RKO (cell line): ENCODE measurements at regions not wholly inside any gene's neighbourhood (a gene's known extent, or its start where the extent isn't known, plus 50 kb on each side); places are given as distances from the start of the nearest gene placed in this dataset.
"Not testable (repeated sequence)": the region's sequence is repeated elsewhere in the genome, so short reads cannot be mapped to it uniquely, and the experiment has no call there.

Source experiments
- DNase-seq: peaks from one replicate; pipeline ENCODE4 v3.0.0-alpha.2; 2016; ENCODE audit warnings: low spot score

DNA sequence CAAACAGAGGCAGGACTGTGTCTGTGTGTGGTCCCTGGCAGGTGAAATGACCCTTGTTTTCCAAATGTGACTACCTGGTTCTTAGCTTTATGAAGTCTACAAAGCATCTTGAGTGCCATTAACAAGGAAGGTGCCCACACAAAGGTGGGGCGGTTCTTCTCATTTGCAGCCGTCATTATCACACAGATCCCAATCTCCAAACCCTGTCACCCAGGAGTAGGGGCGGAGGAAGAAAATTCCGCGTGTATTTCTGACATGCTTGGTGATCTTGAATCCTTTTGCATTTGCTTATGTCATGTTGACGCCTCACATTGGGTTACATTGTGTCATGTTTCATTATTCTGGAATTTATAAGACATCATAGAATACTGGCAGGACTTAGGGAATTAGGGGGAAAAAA is 277.3 kb downstream of the VRK1 start:
- DNase-seq = no peak

DNA sequence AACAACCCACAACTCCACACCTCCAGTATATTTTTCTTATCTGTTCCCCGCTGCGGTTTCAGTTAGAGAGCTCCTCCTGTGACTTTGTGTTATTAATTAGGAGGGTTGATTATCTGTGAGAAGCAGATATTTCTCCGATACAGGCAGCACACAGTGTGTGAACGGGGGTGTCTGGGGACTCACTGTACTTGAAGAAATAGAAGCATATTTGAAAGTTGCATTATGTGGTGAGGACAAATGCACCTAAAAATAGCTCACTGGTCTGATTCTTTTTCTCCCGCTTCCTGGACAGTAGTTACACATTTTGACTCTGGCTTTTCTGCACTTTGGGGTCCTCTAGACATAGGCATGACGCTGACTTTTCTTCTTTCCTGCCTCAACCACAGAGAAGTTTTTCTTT is 277.7 kb downstream of the VRK1 start:
- no peak for DNase-seq

DNA sequence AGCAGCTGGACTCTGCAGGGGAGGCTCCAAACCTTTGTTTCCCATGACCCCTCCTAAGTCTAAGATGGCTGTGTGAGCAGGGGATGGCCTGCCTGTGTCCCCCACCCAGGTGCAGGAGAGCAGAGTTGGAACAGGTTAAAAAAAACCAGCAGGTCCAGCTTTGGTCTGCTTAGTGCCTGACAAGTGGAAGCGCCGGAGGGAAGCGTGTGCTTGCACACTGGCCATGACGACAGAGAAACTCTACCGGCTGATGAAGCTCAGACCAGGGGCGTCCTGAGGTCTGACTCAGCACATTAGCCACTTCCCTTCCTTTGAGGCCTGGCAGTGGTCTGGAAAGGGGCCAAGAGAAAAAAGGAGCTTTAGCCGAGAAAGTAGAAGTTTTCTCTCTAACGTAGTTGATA is 280.1 kb downstream of the VRK1 start:
- peak; percentile 68 for DNase-seq

DNA sequence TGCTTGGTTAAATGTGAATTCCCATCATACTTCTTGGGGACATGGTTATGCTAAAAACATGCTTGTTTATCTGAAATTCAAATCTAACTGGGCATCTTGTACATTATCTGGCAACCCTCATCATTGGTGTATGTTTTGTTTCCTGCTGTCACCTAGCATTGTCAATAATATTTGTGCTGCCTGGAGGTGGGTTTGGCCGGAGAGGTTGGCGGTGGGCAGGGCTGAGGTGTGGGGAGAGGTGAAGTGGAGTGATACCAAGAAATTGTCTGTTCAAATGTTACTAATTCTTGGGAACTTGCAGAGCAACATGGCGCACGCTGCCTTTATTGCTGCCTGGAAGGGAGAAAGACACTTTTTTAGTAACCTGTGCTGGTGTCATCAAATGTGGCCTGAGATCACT is 280.5 kb downstream of the VRK1 start:
- DNase-seq = no peak

DNA sequence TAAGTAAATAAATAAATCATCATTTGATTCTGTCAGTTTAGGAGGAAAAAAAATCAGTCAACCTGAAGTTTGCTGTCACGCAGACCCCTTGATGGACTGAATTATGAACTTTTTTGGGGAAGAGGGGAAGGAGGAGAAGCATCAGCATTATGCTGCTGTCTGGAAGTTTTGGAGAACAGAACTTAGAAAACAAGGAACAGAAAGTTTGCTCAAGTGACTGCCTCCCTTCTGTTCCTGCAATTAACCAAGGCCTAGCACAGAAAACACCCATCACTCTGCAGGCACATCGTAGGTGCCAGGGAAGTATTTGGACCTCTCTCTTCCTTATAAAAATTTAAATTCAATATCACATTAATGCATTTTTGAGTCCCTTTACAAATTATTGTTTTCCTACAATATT is 283.8 kb downstream of the VRK1 start:
- DNase-seq = no peak

DNA sequence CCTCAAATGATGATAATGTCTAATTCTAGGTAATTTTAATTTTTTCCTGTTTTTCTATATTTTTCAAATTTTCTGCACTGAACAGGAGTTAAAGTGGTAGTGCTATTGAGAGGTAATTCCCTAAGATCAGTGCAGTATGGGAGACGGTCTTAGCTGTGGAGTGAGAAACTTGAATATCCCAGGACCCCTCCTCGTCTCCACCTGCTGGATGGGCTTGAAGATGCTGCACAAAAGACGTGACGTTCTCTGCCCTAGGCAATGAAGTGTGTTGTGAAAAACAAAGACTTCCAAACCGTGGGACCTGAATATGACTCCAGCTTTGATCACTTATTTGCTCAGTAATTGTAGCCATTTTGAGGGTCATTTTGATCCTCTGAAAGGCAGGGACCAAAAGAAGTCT is 298.1 kb downstream of the VRK1 start:
- no peak for DNase-seq

DNA sequence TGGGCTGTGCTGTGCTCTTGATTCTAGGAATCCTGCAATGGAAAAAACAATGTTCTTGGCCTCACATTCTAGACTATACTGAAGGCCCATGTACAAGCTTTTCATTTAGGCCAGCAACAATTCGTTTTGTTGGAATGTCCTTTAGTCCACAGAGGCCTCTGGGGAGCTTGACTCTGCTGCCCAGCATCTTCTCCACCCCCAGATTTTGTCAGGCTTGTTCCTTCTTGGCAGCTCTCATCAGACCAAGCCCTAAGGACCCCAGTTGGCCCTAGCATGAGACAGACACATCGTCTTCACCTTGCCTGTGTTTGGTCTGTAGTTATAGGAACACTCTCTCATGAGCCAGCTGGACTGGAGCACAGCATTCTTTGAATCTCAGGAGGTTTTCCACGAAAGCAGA is 300.1 kb downstream of the VRK1 start:
- DNase-seq = no peak

DNA sequence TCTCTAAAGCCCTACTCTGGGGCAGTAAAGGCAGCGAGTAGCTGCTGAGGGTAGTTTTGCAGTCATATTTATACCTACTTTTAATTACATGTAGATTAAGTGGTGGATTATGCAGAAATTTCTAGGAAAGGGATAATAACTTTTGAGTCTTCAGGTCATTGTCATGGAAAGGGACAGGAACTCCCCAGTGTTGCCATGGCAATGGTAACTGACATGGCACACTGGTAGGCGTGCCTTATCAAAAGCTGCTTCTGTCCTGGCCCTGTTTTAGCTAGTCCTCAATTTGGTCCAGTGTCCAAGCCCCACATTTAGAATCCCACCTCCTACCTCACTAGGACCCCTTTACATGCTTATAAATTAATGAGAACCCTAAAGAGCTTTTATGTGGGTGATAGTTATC is 303.1 kb downstream of the VRK1 start:
- no peak for DNase-seq

DNA sequence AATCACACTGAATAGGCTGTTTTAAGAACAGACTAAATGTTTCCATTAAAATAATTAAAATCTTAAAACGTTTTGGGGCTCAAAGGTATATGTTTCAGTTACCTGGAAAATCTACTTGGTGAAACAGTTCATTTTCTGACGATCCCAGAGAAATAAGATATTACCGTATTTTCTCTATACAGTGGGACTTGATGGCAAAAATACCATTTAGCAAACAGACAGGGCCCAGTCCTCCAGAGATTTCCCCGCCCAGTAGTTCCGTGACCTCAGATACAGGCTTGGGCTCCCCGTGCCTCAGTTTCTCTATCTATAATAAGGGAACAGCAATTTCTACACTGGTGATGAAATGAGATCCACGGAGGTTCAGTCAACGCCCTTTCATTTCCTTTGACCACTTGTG is 304.4 kb downstream of the VRK1 start:
- no peak for DNase-seq

DNA sequence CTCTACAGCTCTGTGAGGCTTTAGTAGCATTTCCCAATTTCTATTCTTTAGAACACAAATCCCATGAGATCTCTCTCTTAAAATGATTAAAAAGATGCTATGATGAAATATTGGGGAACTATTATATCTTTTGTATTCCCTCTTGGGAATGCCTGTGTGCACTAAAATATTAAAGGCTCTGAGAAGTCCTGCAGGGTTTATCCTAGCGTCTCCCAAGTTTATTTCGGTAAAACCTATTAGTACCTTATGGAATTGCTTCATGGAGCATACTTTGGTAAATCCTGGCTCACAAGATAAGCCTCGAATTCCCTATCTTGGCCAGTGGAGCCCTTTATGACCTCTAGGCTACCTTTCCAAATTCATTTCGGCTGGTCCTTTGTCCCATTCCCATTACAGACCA is 306.8 kb downstream of the VRK1 start:
- DNase-seq = no peak

DNA sequence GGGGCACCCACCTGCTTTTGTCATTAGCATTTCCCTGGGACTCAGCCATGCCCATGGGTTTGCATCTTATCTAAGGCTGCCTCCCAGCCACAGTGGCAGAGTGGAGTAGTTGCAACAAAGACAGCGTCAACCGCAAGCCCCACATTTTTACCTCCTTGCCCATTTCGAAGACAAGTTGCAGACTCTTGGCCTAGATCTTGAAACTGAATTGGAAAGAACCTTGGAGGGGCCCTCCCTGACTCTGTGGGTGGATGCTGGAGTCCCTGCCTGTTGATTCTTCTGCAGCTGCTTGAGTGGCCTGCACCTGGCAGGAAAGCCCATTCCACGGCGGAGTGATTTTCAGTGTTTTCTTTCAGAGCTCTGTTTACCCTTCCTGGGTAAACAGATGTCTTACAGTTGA is 309.0 kb downstream of the VRK1 start:
- DNase-seq = no peak

DNA sequence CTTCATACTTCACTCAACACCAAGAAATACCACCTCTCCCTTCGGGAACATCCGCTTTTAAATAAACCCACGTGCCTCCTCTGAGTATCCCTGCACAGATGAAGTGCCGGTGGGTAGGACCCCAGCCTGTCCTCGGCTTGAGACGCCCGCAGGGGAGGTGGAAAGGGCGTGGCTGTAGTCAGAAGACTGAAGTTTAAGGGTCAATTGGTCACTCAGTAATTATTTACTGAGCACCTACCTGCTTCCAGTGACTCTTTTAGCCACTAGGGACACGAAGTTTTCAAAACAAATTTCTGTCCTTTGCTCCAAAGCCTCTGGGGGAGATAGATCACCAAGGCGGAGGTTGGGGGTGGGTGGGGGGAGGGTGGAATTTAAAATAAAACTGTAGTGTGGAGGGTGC is 309.4 kb downstream of the VRK1 start:
- no peak for DNase-seq

DNA sequence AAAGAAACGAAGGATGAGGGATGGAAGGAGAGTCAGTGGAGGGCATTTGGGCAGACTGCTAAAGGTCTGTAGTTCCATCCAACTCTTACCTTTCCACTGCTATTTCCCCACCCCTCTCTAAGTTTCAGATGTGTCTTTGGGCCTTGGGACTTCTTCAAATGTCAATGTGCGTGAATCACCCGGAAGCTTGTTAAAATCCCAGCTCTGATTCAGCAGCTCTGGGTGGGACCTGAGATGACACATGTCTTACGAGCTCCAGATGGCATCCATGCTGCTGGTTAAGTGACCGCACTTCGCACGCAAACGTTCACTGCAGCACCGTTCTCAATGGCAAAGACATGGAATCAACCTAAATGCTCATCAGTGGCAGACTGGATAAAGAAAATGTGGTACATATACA is 309.9 kb downstream of the VRK1 start:
- DNase-seq = peak; percentile 36

DNA sequence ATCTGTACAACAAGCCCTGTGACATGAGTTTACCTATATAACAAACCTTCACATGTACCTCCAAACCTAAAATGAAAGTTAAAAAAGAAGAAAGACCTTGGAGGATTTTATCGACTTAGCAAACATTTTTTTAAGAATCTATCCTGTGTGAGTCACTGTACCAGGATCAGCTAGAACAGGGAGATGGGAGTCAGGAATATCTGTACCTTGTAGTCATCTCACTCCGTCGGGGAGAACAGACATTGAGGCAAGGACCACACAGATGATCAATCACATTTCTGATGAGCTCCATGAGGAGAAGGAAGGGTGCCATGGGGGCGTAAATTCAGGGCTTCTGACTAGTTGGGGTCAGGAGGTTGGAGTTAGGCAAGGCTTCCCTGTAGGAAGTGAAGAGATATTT is 310.6 kb downstream of the VRK1 start:
- DNase-seq = no peak

DNA sequence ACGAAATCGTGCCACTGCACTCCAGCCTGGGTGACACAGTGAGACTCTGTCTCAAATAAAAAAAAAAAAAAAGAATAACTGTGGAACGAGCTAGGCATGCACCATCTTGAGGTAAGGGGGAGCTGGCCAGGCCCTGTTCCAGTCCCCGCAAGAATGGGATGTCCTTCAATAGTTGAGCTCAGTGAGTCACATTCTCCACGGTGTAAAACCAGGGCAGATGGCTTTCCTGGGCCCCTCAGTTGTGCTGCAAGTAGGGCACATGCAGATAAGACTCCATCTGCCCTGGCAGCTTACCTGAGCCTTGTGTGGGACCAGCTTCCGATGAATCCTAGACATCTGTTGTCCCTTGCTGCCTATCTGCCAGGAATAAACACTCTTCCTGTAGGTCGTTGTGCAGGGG is 312.1 kb downstream of the VRK1 start:
- DNase-seq = no peak

DNA sequence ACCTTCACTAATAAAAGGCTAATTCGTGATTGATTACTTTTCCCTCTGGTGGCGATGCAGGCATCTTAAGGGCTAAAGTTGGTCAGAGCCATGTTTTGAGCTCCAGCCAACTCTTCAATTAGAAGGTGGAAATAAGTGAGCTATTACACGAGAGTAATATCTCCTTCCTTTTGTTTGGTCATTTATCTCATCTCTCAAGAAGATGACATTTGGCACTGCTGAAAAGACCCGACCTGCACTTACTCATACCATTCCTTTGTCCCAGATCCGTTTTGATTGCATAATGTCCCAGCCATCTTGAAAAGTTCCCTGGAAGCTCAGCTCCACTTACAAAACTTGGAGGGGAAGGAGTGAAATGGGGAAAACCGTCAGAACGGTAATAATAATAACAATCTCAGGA is 316.2 kb downstream of the VRK1 start:
- no peak for DNase-seq

DNA sequence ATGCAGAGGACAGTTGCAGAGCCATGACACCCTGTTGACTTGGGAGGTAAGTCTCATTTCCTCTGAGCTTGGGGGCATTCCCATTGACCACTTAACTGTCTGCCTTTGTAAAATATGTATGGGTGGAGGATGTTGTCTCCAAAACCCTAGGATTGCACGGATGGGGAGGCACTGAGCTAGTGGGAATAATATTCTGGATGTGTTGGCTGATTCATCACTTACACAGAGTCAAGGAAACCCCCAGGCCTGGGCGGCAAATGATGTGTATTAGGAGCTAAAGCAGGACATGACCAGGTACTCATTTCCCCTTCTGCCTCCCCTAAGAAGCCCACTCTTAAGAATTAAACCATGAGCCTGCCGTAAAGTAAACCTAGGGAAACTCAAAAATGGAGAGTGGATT is 319.4 kb downstream of the VRK1 start:
- no peak for DNase-seq

DNA sequence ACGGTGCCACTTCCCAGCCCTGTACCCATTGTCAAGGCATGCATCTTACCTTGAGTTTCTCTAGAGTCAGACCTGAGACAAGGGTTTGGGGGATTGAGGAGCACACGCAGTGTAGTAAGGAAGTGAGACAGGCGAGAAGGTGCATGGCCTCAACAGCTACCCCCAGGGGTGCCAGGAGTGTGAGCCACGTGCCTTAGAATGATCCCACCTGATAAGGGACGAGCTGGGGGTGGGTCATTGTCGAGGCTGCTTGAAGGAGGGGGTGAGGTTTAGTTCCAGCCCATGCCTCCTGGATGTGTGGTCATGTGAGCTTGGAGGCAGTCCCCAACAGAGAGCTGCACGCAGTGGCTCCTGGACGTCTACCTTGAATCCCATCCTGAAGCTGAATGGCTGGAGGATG is 320.5 kb downstream of the VRK1 start:
- no peak for DNase-seq

DNA sequence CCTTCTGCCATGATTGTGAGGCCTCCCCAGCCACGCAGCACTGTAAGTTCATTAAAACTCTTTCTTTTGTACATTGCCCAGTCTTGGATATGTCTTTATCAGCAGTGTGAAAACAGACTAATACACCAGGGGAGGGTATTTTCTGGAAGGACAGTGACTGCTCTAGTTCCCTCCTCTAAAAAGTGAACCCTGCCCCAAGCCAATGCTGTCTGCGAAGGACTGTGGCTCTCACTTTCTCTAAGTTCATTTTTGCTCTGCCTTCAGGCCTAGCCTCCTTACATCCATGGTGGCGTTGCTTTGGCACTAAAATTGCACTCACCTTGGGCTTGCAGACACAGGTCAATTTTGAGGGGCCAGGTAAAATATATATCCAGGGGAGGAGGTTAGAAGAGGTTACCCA is 323.0 kb downstream of the VRK1 start:
- no peak for DNase-seq

DNA sequence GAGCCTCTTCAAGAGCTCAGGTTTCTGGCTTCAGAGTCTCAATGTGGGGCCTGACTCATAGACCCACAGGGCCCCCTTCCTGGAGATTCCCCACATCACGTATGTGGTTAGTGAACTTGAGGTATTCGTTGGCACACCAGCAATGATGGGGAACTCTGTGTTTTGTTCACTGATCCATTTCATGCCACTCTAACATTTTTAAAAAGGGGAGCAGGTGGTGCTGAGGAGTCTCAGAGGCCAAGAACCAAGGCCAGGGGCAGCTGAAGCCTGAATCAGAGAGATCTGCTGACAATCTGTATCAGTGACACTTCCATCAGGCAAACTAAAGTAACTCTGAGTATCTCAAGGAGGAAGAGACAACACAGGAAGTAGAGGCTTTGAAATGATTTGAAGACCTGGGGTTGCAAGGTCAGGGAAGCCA is 323.4 kb downstream of the VRK1 start:
- no peak for DNase-seq

DNA sequence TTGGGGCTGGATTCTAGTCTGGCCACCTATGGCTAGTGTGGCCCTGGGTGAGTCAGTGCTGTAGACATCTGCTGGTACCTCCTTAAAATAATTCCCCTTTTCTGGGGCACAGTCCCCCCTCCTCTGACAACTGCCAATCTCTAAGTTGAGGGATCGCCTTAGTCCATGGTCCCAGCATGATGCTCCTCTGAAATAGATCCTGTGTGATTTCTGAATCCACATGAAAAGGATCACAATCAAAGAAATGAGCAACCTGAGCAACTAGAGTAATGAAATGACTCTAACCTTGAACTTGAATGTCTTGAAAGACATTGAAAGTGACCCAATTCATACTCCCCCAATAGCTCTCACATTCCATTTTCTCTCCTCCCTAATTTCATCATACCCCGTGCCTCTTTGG is 332.5 kb downstream of the VRK1 start:
- no peak for DNase-seq

DNA sequence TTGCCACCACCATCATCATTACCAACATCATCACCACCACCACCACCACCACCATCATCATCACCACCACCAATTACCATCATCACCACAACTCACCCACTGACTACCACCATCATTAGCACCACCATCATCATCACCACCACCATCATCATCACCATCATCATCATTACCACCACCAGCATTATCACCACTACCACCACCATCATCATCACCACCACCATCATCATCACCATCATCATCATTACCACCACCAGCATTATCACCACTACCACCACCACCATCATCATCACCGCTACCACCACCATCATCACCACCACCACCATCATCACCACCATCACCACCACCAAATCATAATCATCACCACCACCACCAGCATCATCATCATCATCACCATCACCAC is 338.7 kb downstream of the VRK1 start:
- DNase-seq = not testable (repeated sequence)

DNA sequence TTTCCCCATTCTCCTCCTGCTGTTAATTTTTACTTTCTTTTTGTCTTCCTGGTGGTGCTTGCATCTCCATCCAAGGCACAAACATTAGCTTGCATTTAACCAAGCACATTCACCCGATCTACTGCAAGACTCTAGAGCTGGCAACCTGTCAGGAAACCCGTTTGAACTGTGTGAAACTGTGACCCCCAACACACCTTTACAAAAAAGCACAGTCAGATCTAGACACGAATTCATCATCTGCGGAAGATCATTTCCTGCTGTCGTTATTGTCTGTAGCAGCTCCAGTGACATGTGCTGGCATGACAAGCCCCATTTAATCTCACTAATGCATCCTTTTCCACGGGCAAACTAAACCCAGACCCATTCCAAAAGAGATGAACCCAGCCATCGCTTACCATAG is 340.5 kb downstream of the VRK1 start:
- no peak for DNase-seq

DNA sequence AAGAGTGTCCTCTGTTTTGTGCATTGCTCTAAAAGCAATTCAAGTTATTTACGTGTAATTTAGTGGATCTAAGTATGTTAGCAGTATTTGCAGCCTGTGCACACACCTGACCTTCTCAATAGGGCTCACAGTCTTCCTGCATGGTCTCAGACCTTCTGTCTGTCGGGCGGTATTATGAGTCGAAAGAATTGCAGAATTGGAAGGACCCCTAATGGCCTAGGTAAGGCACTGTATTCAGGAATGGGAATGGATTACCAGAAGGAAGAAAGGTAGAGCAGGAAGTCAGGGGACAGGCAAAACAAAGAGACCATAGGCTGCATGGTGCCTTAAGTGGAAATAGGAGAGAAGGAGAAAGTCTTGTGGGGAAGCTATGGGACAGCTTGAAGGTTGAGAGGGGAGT is 341.6 kb downstream of the VRK1 start:
- no peak for DNase-seq

DNA sequence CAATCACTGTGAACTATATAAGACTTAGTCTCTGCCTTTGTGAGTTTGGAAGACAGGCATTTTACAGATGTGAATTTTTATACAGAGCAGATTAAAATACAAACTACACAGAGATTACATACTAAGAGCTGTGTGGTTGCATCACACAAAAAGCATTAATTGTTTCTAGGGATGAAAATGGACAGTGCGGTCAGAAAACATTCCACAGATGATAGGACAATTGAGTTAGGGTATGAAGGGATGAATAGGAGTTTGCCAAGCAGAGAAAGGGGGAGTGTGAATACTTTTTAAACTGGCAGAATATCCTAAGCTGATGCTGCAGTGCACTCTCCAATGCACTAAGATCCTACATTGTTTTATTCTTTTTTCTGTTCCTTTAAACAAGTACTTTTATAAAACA is 345.8 kb downstream of the VRK1 start:
- DNase-seq = no peak

DNA sequence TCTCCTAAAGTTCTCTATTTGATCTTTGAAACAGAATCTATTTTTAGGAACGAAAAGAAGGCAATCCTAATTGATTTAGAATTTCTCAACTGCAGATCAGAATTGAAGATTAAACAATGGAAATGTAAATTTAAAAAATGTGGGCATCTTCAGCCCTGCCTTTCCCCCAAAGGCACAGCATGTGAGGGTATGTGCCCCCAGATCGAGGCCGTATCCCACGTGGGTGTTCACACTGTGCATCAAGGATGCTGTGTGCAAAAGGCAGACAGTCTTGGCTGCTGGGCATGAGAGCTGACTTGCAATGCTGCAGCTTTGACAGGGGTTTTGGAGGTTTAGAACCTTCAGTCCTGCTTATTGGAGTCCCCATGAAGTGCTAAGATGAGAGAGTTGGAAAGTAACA is 346.3 kb downstream of the VRK1 start:
- no peak for DNase-seq
